HepG2 (cell line): ENCODE measurements at regions not wholly inside any gene's neighbourhood (a gene's known extent, or its start where the extent isn't known, plus 50 kb on each side); places are given as distances from the start of the nearest gene placed in this dataset.

Experiments used
- CTCF ChIP-seq: sonication (generic); formaldehyde crosslinking; IDR thresholded peaks from 2 replicates; pipeline ENCODE4 v1.5.0; 2020; ENCODE audit warnings: mild to moderate bottlenecking, missing genetic modification reagents, moderate library complexity
- HIC2 ChIP-seq: sonication (generic); formaldehyde crosslinking; IDR thresholded peaks from 2 replicates; pipeline ENCODE4 v1.9.0; 2022; ENCODE audit warnings: low read depth, missing genetic modification reagents
- HOXA9 ChIP-seq: sonication (generic); formaldehyde crosslinking; IDR thresholded peaks from 2 replicates; pipeline ENCODE4 v1.8.1; 2022; ENCODE audit warnings: missing genetic modification reagents, mild to moderate bottlenecking, moderate library complexity, borderline replicate concordance
- JARID2 ChIP-seq: sonication (generic); formaldehyde crosslinking; IDR thresholded peaks from 2 replicates; pipeline ENCODE4 v1.8.1; 2023; ENCODE audit warnings: missing genetic modification reagents, inconsistent platforms; ENCODE audit not compliant: insufficient replicate concordance
- POLR2AphosphoS5 ChIP-seq: IDR thresholded peaks from 2 replicates; pipeline ENCODE4 v1.6.1; 2012; ENCODE audit warnings: low read depth, low read length
- STAG1 ChIP-seq: sonication (generic); formaldehyde crosslinking; IDR thresholded peaks from 2 replicates; pipeline ENCODE4 v1.4.0; 2020; ENCODE audit warnings: missing genetic modification reagents
- WIZ ChIP-seq: sonication (generic); formaldehyde crosslinking; IDR thresholded peaks from 2 replicates; pipeline ENCODE4 v1.5.1; 2020; ENCODE audit warnings: mild to moderate bottlenecking, missing genetic modification reagents
- ZBTB38 ChIP-seq: sonication (generic); formaldehyde crosslinking; IDR thresholded peaks from 2 replicates; pipeline ENCODE4 v1.5.1; 2020; ENCODE audit warnings: mild to moderate bottlenecking, missing genetic modification reagents
- ZNF607 ChIP-seq: sonication (generic); formaldehyde crosslinking; IDR thresholded peaks from 2 replicates; pipeline ENCODE4 v1.5.1; 2020; ENCODE audit warnings: missing genetic modification reagents, mild to moderate bottlenecking, borderline replicate concordance
- ZNF660 ChIP-seq: sonication (generic); formaldehyde crosslinking; IDR thresholded peaks from 2 replicates; pipeline ENCODE4 v1.5.1; 2020; ENCODE audit warnings: mild to moderate bottlenecking, low read depth, missing genetic modification reagents, borderline replicate concordance
- ZNF75D ChIP-seq: sonication (generic); formaldehyde crosslinking; IDR thresholded peaks from 2 replicates; pipeline ENCODE4 v1.8.1; 2023; ENCODE audit warnings: missing genetic modification reagents, mild to moderate bottlenecking, borderline replicate concordance
- TF ChIP-seq, protein P1 (sequence below): sonication (generic); formaldehyde crosslinking; IDR thresholded peaks from 2 replicates; pipeline ENCODE4 v1.5.0; 2020; ENCODE audit warnings: missing genetic modification reagents
- TF ChIP-seq, protein P2 (sequence below): sonication (generic); formaldehyde crosslinking; conservative IDR thresholded peaks from 2 replicates; pipeline ENCODE4 v1.4.0; 2020; ENCODE audit warnings: missing genetic modification reagents

DNA sequence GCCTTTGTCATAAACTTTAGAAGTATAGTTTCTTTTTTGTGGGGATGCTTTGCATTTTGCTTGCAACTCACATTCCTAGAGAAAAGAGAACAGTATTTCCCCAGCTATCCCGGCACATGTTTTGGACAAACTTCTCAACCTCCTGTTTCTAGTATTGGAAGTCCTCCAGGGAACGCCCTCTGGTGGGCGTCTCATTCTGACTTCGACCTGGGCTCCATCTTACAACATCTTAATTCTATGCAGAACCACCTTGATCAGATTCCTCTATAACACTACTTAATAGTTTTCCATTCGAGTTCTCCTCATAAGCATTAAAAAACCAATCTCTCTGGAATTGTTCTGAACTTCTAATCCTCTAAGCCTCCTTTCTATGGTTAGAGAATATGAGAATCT lies 139.5 kb upstream of the FZD8 start (continued):
- TF ChIP-seq, protein P1, sequence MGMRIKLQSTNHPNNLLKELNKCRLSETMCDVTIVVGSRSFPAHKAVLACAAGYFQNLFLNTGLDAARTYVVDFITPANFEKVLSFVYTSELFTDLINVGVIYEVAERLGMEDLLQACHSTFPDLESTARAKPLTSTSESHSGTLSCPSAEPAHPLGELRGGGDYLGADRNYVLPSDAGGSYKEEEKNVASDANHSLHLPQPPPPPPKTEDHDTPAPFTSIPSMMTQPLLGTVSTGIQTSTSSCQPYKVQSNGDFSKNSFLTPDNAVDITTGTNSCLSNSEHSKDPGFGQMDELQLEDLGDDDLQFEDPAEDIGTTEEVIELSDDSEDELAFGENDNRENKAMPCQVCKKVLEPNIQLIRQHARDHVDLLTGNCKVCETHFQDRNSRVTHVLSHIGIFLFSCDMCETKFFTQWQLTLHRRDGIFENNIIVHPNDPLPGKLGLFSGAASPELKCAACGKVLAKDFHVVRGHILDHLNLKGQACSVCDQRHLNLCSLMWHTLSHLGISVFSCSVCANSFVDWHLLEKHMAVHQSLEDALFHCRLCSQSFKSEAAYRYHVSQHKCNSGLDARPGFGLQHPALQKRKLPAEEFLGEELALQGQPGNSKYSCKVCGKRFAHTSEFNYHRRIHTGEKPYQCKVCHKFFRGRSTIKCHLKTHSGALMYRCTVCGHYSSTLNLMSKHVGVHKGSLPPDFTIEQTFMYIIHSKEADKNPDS (CRISPR knock-in tag), result no peak
- TF ChIP-seq HOXA9 (CRISPR knock-in tag) (no peak), POLR2AphosphoS5 (no peak), CTCF (peak; percentile 51), STAG1 (CRISPR knock-in tag) (peak; percentile 45), ZNF607 (CRISPR knock-in tag) (no peak), ZBTB38 (CRISPR knock-in tag) (no peak), HIC2 (CRISPR knock-in tag) (no peak), ZNF660 (CRISPR knock-in tag) (no peak), ZNF75D (CRISPR knock-in tag) (no peak), WIZ (CRISPR knock-in tag) (no peak), JARID2 (CRISPR knock-in tag) (no peak)
- TF ChIP-seq, protein P2, sequence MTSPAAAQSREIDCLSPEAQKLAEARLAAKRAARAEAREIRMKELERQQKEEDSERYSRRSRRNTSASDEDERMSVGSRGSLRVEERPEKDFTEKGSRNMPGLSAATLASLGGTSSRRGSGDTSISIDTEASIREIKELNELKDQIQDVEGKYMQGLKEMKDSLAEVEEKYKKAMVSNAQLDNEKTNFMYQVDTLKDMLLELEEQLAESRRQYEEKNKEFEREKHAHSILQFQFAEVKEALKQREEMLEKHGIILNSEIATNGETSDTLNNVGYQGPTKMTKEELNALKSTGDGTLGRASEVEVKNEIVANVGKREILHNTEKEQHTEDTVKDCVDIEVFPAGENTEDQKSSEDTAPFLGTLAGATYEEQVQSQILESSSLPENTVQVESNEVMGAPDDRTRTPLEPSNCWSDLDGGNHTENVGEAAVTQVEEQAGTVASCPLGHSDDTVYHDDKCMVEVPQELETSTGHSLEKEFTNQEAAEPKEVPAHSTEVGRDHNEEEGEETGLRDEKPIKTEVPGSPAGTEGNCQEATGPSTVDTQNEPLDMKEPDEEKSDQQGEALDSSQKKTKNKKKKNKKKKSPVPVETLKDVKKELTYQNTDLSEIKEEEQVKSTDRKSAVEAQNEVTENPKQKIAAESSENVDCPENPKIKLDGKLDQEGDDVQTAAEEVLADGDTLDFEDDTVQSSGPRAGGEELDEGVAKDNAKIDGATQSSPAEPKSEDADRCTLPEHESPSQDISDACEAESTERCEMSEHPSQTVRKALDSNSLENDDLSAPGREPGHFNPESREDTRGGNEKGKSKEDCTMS (CRISPR knock-in tag), result no peak
- TF ChIP-seq, all 625 proteins: peak for 3
